K562 (cell line): ENCODE measurements at regions not wholly inside any gene's neighbourhood (a gene's known extent, or its start where the extent isn't known, plus 50 kb on each side); places are given as distances from the start of the nearest gene placed in this dataset.

Source experiments
- ATAC-seq: fragments of 200-7000 bp; cut with Tn5 transposase; 3 replicates; pipeline ENCODE4 v1.9.1; 2020; ENCODE audit warnings: moderate library complexity
- BruUV-seq: library from RNA; stranded (reverse); fragments of 400-500 nt; replicated peaks from 2 replicates; lab custom pipeline; 2021; lab: Mats Ljungman, UMichigan
- CTCF ChIA-PET: fragments of 300-600 bp; formaldehyde crosslinking; extraction: SDS; loops from one replicate; lab custom pipeline; 2021; ENCODE audit warnings: low intra/inter-chr PET ratio; lab: Yijun Ruan, JAX
- POLR2A ChIA-PET: fragments of 300-600, 350-650 bp; sonication (Branson Sonifier 250); formaldehyde crosslinking; extraction: SDS; loops from one replicate; lab custom pipeline; 2021; ENCODE audit warnings: antibody characterized with exemption, inconsistent platforms; lab: Yijun Ruan, JAX
- DNase-seq, 4 experiments: peaks; one replicate each; pipeline versions ENCODE4 v3.0.0 to v3.0.0-alpha.2; 2011 to 2018; ENCODE audit warnings: low spot score in 3 of 4, mixed read lengths in 3 of 4; ENCODE audit errors: extremely low read depth in 1 of 4
- FAIRE-seq: peaks from 2 replicates; lab custom pipeline; 2011; peaks lifted over from hg19 to GRCh38; lab: Jason Lieb, UNC
- H2AFZ ChIP-seq: 2 replicates; pipeline ENCODE4 v1.6.0; 2011; ENCODE audit warnings: low read depth, low read length, control low read depth, inconsistent platforms
- H3K27ac ChIP-seq: fragments of 200-600 bp; 3 replicates; pipeline ENCODE4 v1.8.0; 2011; ENCODE audit warnings: low read depth, mild to moderate bottlenecking, control low read depth, inconsistent platforms, low read length, moderate library complexity, mixed read lengths; ENCODE audit errors: extremely low read depth
- H3K27me3 ChIP-seq, 2 experiments: fragments of 300-600 bp in 1 of 2; 2 replicates in 1 of 2; 3 replicates in 1 of 2; pipeline versions ENCODE4 v1.6.0 to v1.8.0; 2011; ENCODE audit warnings: inconsistent platforms in 2 of 2, low read length in 2 of 2, mild to moderate bottlenecking in 1 of 2, mixed read lengths in 1 of 2, moderate library complexity in 1 of 2; ENCODE audit not compliant: control insufficient read depth in 2 of 2, insufficient read depth in 2 of 2
- H3K36me3 ChIP-seq: fragments of 300-600 bp; 3 replicates; pipeline ENCODE4 v1.8.0; 2011; ENCODE audit warnings: mild to moderate bottlenecking, low read length, inconsistent platforms; ENCODE audit not compliant: control insufficient read depth, insufficient read depth
- H3K4me1 ChIP-seq, 2 experiments: fragments of 200-600 bp in 1 of 2; replicated peaks in 1 of 2; 2 replicates in 1 of 2; 3 replicates in 1 of 2; pipeline versions ENCODE4 v1.5.1 to v1.8.0; 2011; ENCODE audit warnings: inconsistent platforms in 2 of 2, low read length in 2 of 2, mild to moderate bottlenecking in 1 of 2, mixed read lengths in 1 of 2, moderate library complexity in 1 of 2; ENCODE audit not compliant: control insufficient read depth in 2 of 2, insufficient read depth in 2 of 2
- H3K4me2 ChIP-seq: 2 replicates; pipeline ENCODE4 v1.6.1; 2011; ENCODE audit warnings: low read length, control low read depth, inconsistent platforms, mixed read lengths; ENCODE audit not compliant: insufficient read depth
- H3K4me3 ChIP-seq: fragments of 200-600 bp; sonication (generic), shearing (Covaris generic); 2 replicates; pipeline ENCODE4 v1.5.1; 2016; ENCODE audit warnings: control low read depth, inconsistent platforms
- H3K79me2 ChIP-seq: fragments of 200-600 bp; 3 replicates; pipeline ENCODE4 v1.8.0; 2011; ENCODE audit warnings: low read length, inconsistent platforms; ENCODE audit not compliant: control insufficient read depth, insufficient read depth
- H3K9ac ChIP-seq, 2 experiments: 2 replicates each; pipeline versions ENCODE4 v1.6.0 to v1.6.1; 2011; ENCODE audit warnings: low read depth in 2 of 2, low read length in 2 of 2, control low read depth in 1 of 2, inconsistent platforms in 1 of 2, mild to moderate bottlenecking in 1 of 2, mixed read lengths in 1 of 2; ENCODE audit not compliant: insufficient read depth in 1 of 2
- H3K9me1 ChIP-seq: one replicate; pipeline ENCODE4 v1.6.0; 2011; ENCODE audit warnings: inconsistent platforms, mild to moderate bottlenecking, low read length, moderate library complexity; ENCODE audit not compliant: control insufficient read depth, insufficient read depth
- H3K9me3 ChIP-seq: replicated peaks from 2 replicates; pipeline ENCODE4 v1.5.1; 2011; ENCODE audit warnings: low read depth, low read length, inconsistent platforms; ENCODE audit not compliant: control insufficient read depth, insufficient read depth
- H4K20me1 ChIP-seq: replicated peaks from 2 replicates; pipeline ENCODE4 v1.6.1; 2011; ENCODE audit warnings: low read length, inconsistent platforms, mixed read lengths; ENCODE audit not compliant: control insufficient read depth, insufficient read depth
- CUX1 ChIP-seq: fragments of 200-800 bp; sonication (Bioruptor generic); IDR thresholded peaks from 2 replicates; pipeline ENCODE4 v1.6.1; 2016; ENCODE audit warnings: missing genetic modification characterization, missing compliant biosample characterization
- ILK ChIP-seq: fragments of 450-650 bp; IDR thresholded peaks from 2 replicates; pipeline ENCODE4 v1.6.1; 2016; ENCODE audit warnings: missing genetic modification characterization, low read depth, mild to moderate bottlenecking, missing compliant biosample characterization, moderate library complexity, borderline replicate concordance
- NR2C2 ChIP-seq, 2 experiments: fragments of 200-800 bp in 1 of 2; sonication (Bioruptor generic) in 1 of 2; sonication (generic) in 1 of 2; formaldehyde crosslinking in 1 of 2; IDR thresholded peaks; 2 replicates each; pipeline versions ENCODE4 v1.6.1 to v1.8.0; 2016 to 2022; ENCODE audit warnings: mild to moderate bottlenecking in 1 of 2, missing compliant biosample characterization in 1 of 2, missing genetic modification characterization in 1 of 2, missing genetic modification reagents in 1 of 2
- SMAD2 ChIP-seq: fragments of 150-350 bp; IDR thresholded peaks from 2 replicates; pipeline ENCODE4 v1.6.1; 2014; ENCODE audit warnings: low read depth, mild to moderate bottlenecking, low read length
- STAT6 ChIP-seq: sonication (generic); formaldehyde crosslinking; IDR thresholded peaks from 2 replicates; pipeline ENCODE4 v1.8.1; 2023; ENCODE audit warnings: mild to moderate bottlenecking, missing genetic modification reagents
- U2AF1 ChIP-seq: fragments of 200-400 bp; formaldehyde crosslinking; optimal IDR thresholded peaks from 2 replicates; pipeline ENCODE3; 2017; ENCODE audit warnings: mild to moderate bottlenecking, low read depth, low read length, moderate library complexity
- ZNF253 ChIP-seq: fragments of 250-450 bp; sonication (Bioruptor Pico); conservative IDR thresholded peaks from 2 replicates; pipeline ENCODE4 v1.6.1; 2021; ENCODE audit warnings: mild to moderate bottlenecking
- ZNF263 ChIP-seq: sonication (generic); formaldehyde crosslinking; IDR thresholded peaks from 2 replicates; pipeline ENCODE4 v1.8.0; 2022; ENCODE audit warnings: mild to moderate bottlenecking, missing genetic modification reagents, borderline replicate concordance
- ZNF740 ChIP-seq, 3 experiments: fragments of 200-800 bp in 1 of 3; sonication (Bioruptor generic) in 1 of 3; sonication (generic) in 1 of 3; formaldehyde crosslinking in 1 of 3; IDR thresholded peaks; 2 replicates each; pipeline versions ENCODE4 v1.6.1 to v1.8.0; 2016 to 2022; ENCODE audit warnings: mild to moderate bottlenecking in 2 of 3, missing compliant biosample characterization in 2 of 3, missing genetic modification characterization in 2 of 3, missing genetic modification reagents in 1 of 3
- ZNF77 ChIP-seq: fragments of 250-450 bp; sonication (Bioruptor Pico); IDR thresholded peaks from 2 replicates; pipeline ENCODE4 v1.5.0; 2020
- WGBS: fragments of 100-300 bp; shearing (Covaris generic); methylation state at CpG from one replicate; pipeline ENCODE4 v1.1.6; 2016; ENCODE audit warnings: low coverage, mixed read lengths; ENCODE audit not compliant: insufficient coverage; ENCODE audit errors: missing lambda C conversion rate; 5-methylcytosine and 5-hydroxymethylcytosine counted together
- in situ Hi-C: fragments of 300-500 bp; cut with MboI; formaldehyde crosslinking; loops from 4 replicates; pipeline ENCODE4 v1.15.0; 2018; ENCODE audit warnings: inconsistent platforms, mixed read lengths
- intact Hi-C: fragments of 100-400 bp; cut with micrococcal nuclease; formaldehyde crosslinking; loops from 2 replicates; pipeline ENCODE4 v1.14.2; 2022

GRCh38 chr15:46280762-46281542 is 646.1 kb downstream of the SQOR start (continued):
- TF ChIP-seq ZNF740 (CRISPR knock-in tag; IDR thresholded peaks at IDR 0.05) (no peak), ZNF740 (tag; IDR thresholded peaks at IDR 0.05) (no peak)

GRCh38 chr15:46293550-46293949 is 658.7 kb downstream of the SQOR start:
- no peaks in the 10 kb centered on the region for H3K79me2 ChIP-seq
- no peak overlapping the region for H3K4me3 ChIP-seq
- no peaks in the 10 kb centered on the region for H3K36me3 ChIP-seq
- no peaks in the 10 kb centered on the region for H4K20me1 ChIP-seq
- FAIRE-seq (no peak), DNase-seq (no peak), ATAC-seq (no peak)
- no peaks in the 10 kb centered on the region for H3K27me3 ChIP-seq
- CTCF ChIA-PET = no interaction called here
- WGBS = 0% methylated on average over 3 of the region's 3 CpGs
- H3K9me3 ChIP-seq = no peaks in the 10 kb centered on the region
- POLR2A ChIA-PET = no interaction called here
- H3K4me2 ChIP-seq = no peak overlapping the region
- no peak overlapping the region for H3K27ac ChIP-seq
- H3K9me1 ChIP-seq = no peaks in the 10 kb centered on the region
- H3K4me1 ChIP-seq = no peaks in the 10 kb centered on the region
- no peak overlapping the region for H2AFZ ChIP-seq
- intact Hi-C loops = no loop called here
- in situ Hi-C loops = no loop called here
- BruUV-seq = no TSS peak
- H3K9ac ChIP-seq = no peak overlapping the region
- TF ChIP-seq ZNF77 (CRISPR knock-in tag) = no peak
- TF ChIP-seq STAT6 (CRISPR knock-in tag) = no peak
- no peak for TF ChIP-seq SMAD2
- no peak for TF ChIP-seq ZNF253 (CRISPR knock-in tag)
- TF ChIP-seq U2AF1 = no peak
- no peak for TF ChIP-seq ILK
- no peak for TF ChIP-seq CUX1
- no peak for TF ChIP-seq ZNF263 (CRISPR knock-in tag)
- TF ChIP-seq NR2C2 (CRISPR knock-in tag; IDR thresholded peaks at IDR 0.05) = no peak
- no peak for TF ChIP-seq NR2C2 (tag; IDR thresholded peaks at IDR 0.05)
